Colonic mucosa (tissue), 4 donors: ENCODE measurements at regions not wholly inside any gene's neighbourhood (a gene's known extent, or its start where the extent isn't known, plus 50 kb on each side); places are given as distances from the start of the nearest gene placed in this dataset.
"Not testable (repeated sequence)": the region's sequence is repeated elsewhere in the genome, so short reads cannot be mapped to it uniquely, and the experiment has no call there.

Experiments used
- DNase-seq: peaks from one replicate; pipeline ENCODE4 v3.0.0-alpha.2; 2020
- H3K27ac ChIP-seq: fragments of 200-600 bp; one replicate; pipeline ENCODE4 v1.8.0; 2021
- H3K27me3 ChIP-seq: fragments of 200-600 bp; one replicate; pipeline ENCODE4 v1.8.0; 2021
- H3K36me3 ChIP-seq: fragments of 200-600 bp; one replicate; pipeline ENCODE4 v1.8.0; 2021
- H3K4me1 ChIP-seq: fragments of 200-600 bp; one replicate; pipeline ENCODE4 v1.8.0; 2021; ENCODE audit warnings: mild to moderate bottlenecking
- H3K4me3 ChIP-seq: fragments of 200-600 bp; one replicate; pipeline ENCODE4 v1.8.0; 2021
- H3K9ac ChIP-seq, 2 donors: one replicate each; pipeline ENCODE4 v1.7.0; 2013; ENCODE audit warnings: control low read depth in 2 of 2, low read depth in 2 of 2, low read length in 2 of 2
- H3K9me3 ChIP-seq: fragments of 200-600 bp; one replicate; pipeline ENCODE4 v1.8.0; 2021
- intact Hi-C: fragments of 100-400 bp; cut with DNase I; formaldehyde crosslinking; loops from one replicate; pipeline ENCODE4 v1.14.1; 2022
- TF ChIP-seq, protein P1 (sequence below): fragments of 200-600 bp; IDR thresholded peaks from one replicate; pipeline ENCODE4 v1.8.0; 2022; ENCODE audit warnings: antibody characterized with exemption, mild to moderate bottlenecking
- donor health status: healthy.
- donor health status: DM: no; HTN: no; CAD: no.
- donor health status: DM: no; HTN: no; CAD: no.

DNA sequence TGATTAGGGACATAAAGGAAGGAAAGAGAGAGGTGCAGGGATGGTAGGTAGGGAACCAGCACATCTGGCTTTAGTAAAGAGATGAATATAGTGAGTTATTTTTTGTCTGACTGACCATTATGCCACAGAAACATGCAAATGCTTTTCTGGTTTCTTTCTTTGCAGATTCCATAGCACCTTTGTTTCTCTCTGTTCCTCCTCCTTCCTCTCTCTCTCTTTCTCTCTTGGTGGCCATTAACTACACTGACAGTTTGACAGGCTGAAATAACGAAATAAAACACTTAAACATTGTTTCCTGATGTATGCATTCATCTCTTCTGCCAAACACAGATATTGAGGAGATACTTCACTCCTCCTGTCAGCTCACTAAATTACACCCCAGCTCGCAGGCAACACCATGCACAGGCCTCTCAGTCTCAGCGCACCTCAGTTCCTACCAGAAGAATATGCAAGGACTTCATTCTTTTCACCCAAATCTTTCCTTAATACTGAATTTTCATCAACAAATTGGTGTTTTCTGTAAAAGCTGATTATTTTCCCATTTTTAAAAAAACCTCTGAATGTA, 406.9 kb upstream of the SOX5 start:
- Histone ChIP-seq H3K4me1 (no peaks in the 10 kb centered on the region), H3K4me3 (no peak overlapping the region), H3K27me3 (no peaks in the 10 kb centered on the region), H3K27ac (no peak overlapping the region), H3K36me3 (no peaks in the 10 kb centered on the region), H3K9ac (no peak overlapping the region), H3K9me3 (no peaks in the 10 kb centered on the region)
- DNase-seq = no peak
- intact Hi-C loops = no loop called here
- TF ChIP-seq, protein P1, sequence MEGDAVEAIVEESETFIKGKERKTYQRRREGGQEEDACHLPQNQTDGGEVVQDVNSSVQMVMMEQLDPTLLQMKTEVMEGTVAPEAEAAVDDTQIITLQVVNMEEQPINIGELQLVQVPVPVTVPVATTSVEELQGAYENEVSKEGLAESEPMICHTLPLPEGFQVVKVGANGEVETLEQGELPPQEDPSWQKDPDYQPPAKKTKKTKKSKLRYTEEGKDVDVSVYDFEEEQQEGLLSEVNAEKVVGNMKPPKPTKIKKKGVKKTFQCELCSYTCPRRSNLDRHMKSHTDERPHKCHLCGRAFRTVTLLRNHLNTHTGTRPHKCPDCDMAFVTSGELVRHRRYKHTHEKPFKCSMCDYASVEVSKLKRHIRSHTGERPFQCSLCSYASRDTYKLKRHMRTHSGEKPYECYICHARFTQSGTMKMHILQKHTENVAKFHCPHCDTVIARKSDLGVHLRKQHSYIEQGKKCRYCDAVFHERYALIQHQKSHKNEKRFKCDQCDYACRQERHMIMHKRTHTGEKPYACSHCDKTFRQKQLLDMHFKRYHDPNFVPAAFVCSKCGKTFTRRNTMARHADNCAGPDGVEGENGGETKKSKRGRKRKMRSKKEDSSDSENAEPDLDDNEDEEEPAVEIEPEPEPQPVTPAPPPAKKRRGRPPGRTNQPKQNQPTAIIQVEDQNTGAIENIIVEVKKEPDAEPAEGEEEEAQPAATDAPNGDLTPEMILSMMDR = no peak

DNA sequence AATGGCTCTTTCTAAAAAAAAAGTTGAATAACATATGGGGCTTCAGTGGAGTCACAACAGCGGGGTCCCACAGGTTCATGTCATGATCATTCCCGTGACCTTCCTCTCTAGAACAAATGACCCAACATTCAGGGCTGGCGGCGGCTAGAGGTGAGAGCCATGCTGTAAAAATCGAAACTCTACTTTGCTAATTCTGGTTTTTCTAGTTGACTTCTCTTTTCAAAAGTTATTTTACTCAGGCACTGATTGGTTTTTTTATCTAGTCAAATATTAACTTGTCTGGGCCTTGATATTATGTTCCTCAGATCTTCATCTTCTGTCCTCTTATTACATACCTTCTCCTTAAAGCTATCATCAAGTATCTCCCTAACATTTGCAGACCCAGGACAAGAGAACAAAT, 402.9 kb upstream of the SOX5 start:
- intact Hi-C loops = no loop called here
- Histone ChIP-seq H3K36me3 (no peaks in the 10 kb centered on the region), H3K9ac (no peak overlapping the region), H3K27ac (no peak overlapping the region), H3K9me3 (no peaks in the 10 kb centered on the region), H3K4me1 (no peaks in the 10 kb centered on the region), H3K4me3 (no peak overlapping the region), H3K27me3 (no peaks in the 10 kb centered on the region)
- TF ChIP-seq, protein P1 = no peak
- no peak for DNase-seq

DNA sequence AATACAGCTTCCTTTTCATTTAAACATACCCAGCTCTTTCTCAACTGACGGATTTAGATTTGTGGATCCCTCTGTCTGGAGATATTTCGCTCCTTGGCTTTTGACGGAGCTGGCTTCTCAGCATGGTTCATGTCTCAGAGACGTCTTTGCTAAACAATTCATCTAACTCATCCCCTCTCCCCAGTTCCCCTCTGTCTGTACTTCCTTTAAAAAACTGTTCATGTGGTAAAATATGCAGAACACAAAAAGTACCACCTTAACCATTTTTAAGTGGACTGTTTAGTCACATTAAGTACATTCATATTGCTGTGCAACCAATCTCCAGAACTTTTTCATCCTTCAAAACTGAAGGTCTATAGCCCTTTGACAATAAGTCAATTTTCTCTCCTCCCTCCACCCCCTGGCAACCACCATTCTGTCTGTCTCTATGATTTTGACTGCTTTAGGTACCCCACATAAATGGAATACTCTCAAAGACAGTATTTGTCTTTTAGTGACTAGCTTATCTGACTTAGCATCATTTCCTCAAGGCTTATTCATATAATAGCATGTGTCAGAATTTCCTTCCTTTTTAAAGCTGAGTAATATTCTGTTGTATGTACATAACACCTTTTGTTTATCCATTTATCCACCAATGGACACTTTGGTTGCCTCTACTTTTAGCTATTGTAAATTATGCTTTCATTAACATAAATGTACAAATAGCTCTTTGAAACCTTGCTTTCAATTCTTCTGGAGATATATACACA, 399.8 kb upstream of the SOX5 start:
- TF ChIP-seq, protein P1 = no peak
- H3K4me1 ChIP-seq = no peaks in the 10 kb centered on the region
- intact Hi-C loops = no loop called here
- H3K27me3 ChIP-seq = no peaks in the 10 kb centered on the region
- no peak overlapping the region for H3K27ac ChIP-seq
- no peaks in the 10 kb centered on the region for H3K36me3 ChIP-seq
- no peaks in the 10 kb centered on the region for H3K9me3 ChIP-seq
- DNase-seq = no peak
- H3K4me3 ChIP-seq = no peak overlapping the region
- no peak overlapping the region for H3K9ac ChIP-seq

DNA sequence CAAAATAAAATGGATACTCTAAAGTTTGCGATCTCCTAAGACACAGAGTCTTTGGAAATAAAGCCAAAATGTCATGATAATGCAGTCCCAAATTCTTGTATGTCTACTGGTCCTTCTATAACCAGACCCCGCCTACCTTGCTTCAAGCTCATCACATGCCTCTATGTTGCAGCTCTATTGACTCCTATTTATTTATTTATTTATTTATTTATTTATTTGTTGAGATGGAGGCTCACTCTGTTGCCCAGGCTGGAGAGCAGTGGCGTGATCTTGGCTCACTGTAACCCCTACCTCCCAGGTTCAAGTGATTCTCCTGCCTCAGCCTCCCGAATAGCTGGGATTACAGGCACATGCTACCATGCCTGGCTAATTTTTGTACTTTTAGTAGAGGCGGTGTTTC, 398.7 kb upstream of the SOX5 start:
- intact Hi-C loops, H3K27me3 ChIP-seq, H3K36me3 ChIP-seq: not testable (repeated sequence)

DNA sequence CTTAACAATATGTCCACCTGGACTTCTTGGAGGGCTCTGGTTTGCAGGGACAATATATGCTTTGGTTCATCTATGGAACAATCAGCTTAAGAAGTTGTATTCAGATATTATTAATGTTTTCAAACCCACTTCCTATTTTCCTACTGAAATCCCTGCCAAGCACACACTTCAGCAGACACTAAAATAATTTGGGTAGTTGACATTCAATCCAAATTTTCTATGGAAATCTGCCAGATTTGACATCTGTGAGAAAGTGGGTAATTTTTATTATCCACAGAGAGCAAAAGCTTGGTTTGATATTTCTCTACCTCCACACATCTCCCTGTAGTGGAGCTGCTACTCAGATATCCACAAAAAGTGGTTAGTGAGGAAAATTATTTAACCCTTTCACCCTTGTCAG, 378.8 kb upstream of the SOX5 start:
- TF ChIP-seq, protein P1 = no peak
- Histone ChIP-seq H3K4me3 (no peak overlapping the region), H3K27ac (no peak overlapping the region), H3K36me3 (no peaks in the 10 kb centered on the region), H3K4me1 (no peaks in the 10 kb centered on the region), H3K27me3 (no peaks in the 10 kb centered on the region), H3K9ac (no peak overlapping the region), H3K9me3 (no peaks in the 10 kb centered on the region)
- intact Hi-C loops = no loop called here
- no peak for DNase-seq

More for the DNA sequence above, 398.7 kb upstream of the SOX5 start:
- not testable (repeated sequence) for H3K9me3 ChIP-seq, H3K4me1 ChIP-seq, H3K9ac ChIP-seq, H3K27ac ChIP-seq, H3K4me3 ChIP-seq, DNase-seq

DNA sequence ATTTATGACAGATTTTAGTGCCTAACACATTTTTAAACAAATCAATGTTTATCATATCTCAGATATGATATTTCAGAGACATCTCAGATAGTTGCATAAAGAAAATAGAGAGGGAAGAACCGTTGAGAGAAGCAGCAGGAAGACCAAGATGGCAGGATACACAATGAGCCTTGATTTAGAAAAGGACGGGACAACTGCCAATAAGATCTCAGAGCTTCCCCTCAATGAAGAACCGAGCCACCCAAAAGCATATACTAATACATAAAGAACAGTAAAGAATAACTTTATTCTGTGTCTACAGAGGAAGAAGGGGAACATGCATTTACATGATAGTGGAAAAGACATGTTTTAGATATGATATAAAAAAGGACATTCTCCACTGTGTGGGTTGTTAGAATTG, 375.9 kb upstream of the SOX5 start:
- no peaks in the 10 kb centered on the region for H3K9me3 ChIP-seq
- no peak overlapping the region for H3K4me3 ChIP-seq
- H3K4me1 ChIP-seq = no peaks in the 10 kb centered on the region
- intact Hi-C loops = no loop called here
- no peak overlapping the region for H3K9ac ChIP-seq
- DNase-seq = no peak
- H3K27me3 ChIP-seq = no peaks in the 10 kb centered on the region
- no peaks in the 10 kb centered on the region for H3K36me3 ChIP-seq
- TF ChIP-seq, protein P1 = no peak
- H3K27ac ChIP-seq = no peak overlapping the region
